CMK (cell line): ENCODE measurements at regions not wholly inside any gene's neighbourhood (a gene's known extent, or its start where the extent isn't known, plus 50 kb on each side); places are given as distances from the start of the nearest gene placed in this dataset.
"Not testable (repeated sequence)": the region's sequence is repeated elsewhere in the genome, so short reads cannot be mapped to it uniquely, and the experiment has no call there.

Experiments used
- DNase-seq: peaks from one replicate; pipeline ENCODE4 v3.0.0-alpha.2; 2010; ENCODE audit warnings: low read depth

DNA sequence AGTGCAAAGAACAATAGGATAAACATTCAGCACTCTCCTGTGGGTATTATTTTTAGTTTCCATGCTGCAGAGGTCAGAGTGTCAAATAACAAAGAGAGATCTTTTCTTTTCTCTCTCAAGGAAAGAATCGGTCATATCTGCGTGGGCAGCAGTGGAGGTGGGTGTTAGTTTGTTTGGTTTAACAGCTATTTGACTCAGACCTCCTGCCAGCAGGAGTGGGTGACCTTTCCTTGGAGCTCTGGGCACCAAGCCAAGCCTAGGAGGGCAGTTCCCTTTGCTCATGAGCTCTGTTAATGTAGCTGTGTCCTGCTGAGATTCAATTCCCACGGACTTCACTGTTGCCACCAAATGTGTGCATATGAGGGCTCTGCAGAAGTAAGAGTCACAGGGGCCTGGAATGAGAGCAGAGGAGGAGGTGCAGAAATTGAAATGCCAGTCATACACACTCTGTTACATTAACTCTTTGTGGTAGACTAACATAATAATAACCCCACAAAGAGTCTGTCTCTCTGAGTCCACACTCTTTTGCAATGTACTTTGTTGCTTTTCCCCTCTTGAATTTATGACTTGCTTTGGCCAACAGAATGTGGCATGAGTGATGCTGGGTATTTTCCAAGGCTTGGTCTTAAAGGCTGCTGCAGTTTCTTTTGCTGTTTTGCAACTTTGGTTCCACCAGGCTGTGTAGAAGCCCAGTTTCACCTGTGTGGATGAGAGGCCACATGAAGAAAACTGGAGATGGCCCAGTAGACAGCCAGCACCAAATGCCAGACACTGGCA lies 76.0 kb upstream of the GRK3 start:
- no peak for DNase-seq

DNA sequence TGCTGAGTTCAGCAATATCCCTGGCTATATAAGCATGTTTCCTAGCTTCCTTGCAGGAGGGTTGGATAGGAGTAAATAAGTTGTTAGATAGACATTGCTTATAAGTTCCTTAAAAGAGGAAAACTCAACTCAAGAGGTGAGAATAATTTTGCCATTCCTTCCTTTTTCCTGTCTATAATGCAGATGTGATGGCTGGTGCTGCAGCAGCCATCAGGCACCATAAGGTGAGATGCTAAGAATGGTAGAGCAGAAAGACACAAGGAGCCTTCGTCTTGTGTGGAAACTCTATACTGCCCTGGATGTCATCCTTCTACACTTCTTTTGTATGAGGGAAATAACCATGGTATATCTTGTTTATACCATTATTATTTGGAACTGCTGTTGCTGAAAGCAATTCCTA lies 74.5 kb upstream of the GRK3 start:
- DNase-seq, result no peak

DNA sequence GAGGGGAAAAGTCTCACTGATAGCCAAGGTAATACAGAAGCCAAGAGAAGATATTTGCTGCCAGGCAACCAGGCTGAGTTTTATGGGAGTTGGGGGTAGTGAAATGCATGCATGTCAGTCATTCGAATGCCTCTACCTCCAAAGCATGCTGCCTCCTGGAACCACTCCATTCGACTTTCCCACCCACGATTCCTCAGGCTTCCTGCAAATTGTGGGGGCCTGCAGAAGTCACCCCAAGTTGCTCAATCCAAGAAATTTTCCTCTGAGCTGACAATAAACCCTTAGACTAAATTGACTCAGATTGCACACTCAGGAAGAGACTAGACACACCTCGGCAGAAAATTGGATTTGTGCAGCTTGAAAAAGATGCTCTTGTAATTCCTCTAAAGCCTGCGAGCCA lies 73.6 kb upstream of the GRK3 start:
- no peak for DNase-seq

DNA sequence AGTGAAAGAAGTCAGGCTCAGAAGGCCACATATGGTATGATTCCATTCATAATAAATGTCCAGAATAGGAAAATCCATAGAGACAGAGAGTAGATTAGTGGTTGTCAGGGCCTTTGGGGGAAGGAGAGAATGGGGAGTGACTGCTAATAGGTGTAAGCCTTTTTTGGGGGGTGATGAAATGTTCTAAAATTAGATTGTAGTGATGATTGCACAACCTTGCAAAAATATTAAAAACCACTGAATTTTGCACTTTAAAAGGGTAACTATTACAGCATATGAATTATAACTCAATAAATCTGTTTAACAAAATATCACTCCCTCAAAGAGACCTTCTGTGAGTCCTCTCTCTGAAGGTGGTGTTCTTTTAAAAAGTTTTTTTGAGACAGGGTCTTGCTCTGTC lies 72.3 kb upstream of the GRK3 start:
- DNase-seq, result no peak

DNA sequence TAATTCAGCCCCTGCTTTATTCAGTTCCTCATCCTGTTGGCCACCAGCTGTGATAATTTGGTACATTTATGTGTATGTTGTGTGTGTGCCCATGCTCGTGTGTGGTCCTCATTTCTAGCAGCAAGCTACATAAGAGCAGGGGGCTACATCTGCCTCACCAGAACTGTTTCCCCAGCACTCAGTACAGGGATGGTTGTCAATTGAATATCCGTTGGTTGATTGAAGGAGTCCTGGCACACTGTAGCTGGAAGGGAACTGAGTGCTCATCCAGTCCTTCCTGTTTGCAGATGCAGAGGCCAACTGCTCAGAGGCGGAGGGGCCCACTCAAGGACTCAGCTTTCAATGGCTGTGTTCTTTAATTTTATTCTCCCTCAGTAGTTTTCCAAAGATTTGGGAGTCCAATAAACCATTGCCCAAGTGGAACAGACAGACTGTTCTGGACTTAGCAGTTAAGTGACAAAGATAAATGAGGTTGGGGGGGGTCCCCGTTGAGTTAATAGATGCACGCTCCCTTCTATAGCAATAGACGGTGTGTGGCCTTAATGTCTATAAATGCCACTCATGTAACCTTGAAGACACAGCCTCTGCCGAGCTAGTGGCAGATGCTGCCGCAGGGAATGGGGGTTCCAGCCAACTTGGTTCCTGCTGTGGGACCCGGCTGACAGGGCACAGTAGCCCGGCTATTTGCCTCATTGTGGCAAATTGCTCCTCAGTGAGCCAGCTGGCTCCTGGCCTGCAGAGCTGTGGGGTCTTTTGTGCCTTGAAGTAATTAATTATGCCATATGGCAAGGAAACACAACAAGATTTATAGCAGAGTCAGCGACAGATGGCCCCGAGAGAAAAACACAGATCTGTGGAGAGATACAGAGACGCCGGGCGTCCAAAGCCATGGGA lies 71.4 kb upstream of the GRK3 start:
- no peak for DNase-seq

DNA sequence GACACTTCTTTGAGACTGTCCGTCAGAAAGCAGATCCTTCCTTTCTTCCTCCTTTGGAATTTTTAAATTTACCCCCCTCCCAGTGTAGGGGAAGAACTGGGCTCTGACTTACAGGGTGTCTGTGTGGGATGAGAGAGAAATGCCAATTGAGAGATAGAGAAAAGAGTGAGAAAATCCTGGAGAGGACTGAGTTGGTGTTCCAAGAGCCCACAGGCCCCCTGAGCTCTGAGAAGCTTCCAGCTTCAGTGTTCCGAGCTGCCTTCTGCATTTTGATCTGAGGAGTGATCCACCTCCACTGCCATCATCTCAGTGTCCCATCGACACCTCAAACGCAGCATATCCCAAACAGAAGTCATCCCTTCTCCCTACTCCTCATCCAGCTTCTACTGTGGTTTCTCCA lies 70.7 kb upstream of the GRK3 start:
- no peak for DNase-seq

DNA sequence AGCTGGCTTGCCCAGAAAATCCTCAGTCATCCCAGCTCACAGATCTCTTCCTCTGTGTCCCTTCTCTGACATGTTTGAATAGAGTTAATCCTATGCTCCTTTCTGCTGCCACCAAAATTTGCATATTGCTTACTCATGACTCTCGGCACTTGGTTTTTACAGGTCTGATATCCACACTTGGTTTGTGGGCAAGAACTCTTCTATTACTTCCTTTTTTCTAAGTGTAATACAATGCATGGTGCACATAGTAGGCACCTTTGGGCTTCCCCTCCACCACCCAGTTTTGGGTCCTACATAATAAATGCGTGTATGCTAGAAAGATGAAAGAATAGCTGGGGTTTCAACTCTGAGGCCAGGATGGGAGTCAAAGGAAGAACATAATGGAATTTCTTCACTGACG lies 69.7 kb upstream of the GRK3 start:
- DNase-seq, result no peak

DNA sequence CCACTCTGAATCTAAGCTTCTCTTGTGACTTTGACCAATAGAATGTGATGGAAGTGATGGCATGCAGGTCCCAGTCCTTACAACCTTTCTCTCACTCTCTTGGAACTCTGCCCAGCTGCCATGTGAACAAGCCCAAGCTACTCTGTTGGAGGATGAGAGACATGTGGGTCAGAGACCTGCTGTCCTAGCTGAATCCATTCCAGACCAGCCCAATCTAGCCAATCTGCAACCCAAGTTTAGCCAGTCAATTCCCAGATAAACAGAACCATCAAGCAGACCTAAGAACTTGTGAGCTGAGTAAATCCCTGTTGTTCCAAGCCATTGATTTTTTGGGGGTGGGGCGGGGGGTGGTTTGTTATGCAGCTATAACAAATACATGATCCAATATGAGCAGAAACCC lies 69.2 kb upstream of the GRK3 start:
- DNase-seq, result no peak

DNA sequence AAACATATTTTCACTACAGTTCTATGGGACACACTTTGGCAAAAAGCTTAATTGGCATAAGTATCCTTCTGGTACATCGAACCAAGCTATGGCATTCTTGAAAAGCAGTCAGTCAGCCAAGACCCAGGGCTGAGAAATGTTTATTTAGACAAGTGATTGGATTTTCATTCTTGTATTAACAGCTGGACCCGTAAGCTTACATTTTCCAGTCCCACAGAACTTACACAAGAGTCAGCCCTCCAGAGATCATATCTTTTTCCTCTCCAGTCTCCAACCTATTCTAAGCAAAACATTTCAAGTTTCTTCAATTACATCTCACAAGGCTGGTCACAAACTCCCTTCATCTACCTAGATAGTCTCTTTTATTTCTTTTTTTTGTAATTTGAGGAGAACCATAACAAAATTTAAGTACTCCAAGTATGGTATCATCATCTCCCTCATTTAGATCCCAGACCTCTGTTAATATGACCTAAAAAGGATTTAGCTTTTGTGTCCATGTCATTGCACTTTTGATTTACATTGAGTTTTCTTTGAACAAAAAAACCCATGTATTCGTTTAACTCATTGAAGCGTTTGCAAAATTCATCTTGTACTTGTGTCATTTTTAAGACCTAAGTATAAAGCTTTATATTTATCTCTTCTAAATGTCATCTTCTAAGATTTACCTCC lies 67.9 kb upstream of the GRK3 start:
- DNase-seq, result no peak

DNA sequence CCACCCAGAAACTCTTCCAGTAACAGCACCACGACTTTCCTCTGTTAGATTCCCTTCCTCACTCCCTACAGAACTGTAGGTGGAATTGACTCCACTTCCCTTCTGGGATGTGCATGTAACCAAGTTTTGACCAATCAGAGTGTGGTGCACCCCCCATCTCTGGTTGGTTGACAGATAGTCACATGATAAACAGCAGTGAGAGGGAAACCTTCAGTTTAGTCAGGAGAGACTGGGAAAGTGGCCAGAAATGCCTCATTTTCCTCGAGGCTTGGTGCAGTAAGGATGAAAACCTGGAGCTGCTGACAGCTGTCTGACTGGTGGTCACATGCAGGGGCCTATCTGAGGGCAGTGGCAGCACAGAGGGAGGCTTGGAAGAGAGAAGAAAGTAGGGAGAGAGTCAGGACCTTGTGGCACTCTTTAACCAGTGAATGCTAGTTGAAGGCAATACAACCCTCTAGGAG lies 67.3 kb upstream of the GRK3 start:
- no peak for DNase-seq

DNA sequence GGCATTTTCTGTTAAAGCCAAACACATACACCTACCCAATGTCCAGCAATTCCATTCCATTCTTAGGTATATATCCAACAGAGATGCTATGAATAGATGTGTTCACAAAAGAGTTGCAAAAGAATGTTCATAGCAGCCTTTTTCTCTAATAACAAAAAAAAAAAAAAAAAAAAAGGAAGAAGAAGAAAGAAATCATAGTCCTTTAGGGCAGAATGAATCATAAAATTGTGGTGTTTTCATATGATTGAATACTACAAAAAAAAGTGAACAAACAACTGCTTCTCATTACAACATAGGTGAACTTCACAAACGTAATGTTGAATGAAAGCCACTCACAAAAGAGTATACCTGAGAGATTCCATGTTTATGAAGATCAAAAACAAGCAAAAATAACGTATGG lies 66.8 kb upstream of the GRK3 start:
- no peak for DNase-seq

DNA sequence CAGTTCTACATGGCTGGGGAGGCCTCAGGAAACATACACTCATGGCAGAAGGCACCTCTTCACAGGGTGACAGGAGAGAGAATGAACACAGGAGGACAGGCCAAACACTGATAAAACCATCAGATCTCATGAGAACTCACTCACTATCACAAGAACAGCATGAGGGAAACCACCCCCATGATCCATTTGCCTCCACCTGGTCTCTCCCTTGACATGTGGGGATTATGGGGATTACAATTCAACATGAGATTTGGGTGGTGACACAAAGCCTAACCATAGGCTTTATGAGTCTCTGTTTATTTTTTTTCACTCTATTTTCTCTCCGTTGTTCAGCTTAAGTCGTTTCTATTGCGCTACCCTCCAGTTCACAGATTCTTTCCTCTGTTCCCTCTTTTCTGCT lies 63.8 kb upstream of the GRK3 start:
- not testable (repeated sequence) for DNase-seq

DNA sequence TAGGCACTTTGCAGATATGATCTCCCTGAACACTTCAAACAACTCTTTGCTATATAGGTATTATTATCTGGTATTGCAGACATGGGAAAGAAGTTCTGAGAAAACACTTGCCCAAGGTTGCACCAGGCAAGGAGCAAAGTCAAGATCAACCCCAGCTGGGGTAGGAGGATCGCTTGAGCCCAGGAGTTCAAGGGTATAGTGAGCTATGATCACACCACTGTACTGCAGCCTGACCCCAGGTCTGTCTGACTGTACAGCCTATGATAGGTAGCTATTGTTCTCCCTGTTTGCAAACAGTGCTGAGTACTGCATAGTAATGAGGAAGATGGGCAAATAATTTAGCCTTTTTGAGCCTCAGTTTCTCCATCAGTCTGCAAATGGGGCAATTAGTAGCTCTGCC lies 60.5 kb upstream of the GRK3 start:
- DNase-seq, result not testable (repeated sequence)

DNA sequence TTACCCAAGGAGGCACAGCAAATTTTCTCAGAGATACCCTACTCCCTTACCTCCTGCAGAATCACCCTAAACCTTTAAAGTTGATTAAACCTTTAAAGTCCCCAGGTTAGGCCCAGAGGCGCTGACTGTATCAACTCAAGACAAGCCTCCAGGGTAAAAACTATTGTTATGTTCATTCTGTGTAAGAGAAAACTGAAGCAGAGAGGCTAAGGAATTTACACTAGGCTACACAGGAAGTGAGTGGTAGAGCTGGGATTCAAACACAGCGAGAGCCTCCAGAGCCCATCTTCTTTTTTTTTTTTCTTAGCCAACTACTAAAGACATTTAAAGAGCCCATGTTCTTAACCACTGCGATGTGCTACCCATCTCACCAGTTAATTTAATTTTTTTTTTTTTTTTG lies 56.3 kb upstream of the GRK3 start:
- no peak for DNase-seq

DNA sequence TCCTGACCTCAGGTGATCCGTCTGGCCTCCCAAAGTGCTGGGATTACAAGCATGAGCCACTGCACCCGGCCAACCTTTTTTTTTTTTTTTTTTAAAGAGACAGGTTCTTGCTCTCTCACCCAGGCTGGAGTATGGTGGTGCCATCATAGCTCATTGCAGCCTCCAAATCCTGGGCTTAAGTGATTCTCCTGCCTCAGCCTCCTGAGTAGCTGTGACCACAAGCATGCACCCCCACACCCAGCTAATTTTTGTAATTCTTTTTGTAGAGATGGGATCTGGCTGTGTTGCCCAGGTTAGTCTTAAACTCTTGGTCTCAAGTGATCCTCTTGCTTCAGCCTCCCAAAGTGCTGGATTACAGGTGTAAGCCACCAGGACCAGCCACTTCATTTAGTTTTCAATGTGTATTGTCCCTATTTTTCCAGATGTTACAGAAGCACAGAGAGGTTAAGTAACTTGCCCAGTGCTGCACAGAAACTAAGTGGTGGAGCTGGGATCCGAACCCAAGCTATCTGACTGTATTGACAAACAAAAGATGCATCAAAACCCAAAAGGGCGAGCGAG lies 55.6 kb upstream of the GRK3 start:
- no peak for DNase-seq

DNA sequence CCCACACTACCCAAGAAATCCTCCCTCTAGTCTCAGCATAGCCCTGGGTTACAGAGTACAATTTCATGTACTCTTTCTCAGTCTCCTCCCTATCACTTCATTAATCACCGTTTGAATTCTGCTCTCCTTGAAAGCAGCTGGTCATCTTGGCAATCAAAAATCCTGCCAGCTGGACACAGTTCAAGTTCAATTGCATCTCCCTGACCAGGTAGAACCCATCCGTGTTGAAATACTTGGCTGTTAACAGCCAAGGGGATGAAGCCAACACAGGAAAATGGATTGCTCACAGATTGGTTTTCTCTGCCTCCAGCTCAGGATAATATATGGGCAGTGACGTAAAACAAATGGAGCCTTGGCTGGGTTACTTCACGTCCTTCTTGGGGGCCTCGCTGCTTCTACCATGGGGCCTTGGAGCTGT lies 55.1 kb upstream of the GRK3 start:
- no peak for DNase-seq

DNA sequence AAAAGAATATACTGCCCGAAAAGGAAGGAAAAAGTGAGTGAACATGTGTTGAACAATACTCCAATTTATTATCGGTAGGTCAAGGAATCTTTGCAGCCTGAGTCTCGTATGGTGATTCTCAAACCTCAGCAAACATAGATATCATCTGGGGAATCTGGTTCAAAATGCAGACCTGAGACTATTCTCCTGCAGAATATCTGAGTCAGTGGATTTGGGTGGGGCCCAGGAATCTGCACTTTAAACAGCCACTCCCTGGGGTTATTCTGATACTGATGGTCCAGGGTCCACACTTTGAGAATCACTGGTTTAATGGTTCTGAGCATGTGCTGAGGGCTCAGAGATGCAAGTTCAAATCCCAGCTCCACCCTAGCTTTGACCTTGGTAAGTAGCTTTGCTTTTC lies 53.6 kb upstream of the GRK3 start:
- DNase-seq, result no peak

DNA sequence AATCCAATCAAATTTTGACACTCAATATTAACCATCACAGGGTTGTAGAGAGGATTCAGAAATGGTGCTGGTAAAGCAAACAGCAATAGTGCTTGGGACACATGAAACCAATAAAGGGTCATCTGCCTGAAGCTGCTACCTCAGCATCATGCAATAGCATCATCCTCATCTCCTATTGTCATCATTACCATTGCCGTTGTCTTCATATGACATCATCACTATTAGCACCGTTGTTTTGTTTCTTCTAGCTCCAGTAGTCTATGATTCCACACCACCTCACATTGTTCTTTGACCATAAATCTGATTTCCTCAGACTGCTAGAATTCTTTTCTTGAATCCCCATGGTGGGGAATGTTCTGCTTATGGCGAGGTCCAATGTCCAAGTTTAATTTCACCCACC lies 52.8 kb upstream of the GRK3 start:
- DNase-seq, result no peak

DNA sequence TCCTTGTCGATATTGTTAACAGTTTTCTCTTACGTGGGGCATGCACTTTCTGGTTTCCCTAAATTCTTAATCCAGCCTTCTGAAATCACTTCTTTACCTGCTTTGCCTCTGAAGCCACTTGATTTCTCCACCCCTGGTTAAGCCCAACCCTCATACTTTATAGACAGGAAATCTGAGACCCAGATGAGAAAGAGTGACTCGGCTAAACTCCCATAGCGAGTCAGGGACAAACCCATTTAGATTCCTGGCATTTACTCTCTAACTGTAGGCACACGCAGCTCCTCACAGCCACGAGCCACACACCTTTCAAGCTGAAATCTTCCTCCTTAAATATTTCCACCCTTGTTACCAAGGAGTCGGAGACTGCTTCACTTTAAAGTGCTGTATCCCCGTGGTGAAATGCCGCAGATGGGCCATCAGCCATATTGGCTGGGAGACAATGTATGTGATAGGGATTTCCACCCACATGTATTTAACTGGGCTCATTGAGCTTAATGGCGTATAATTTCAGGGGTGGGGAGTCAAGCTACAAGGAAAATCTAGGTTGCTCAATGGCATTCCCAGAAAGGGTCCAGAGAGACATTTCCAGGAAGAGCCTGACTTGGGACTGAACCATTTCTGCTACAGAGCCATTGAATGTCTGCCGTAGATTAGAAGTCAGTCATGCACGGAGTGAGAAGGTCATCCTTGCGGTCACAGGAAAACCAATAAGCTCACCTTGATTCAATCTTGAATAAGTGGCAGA lies 49.9 kb upstream of the GRK3 start:
- no peak for DNase-seq
